ENCODE measurements at regions not wholly inside any gene's neighbourhood (a gene's known extent, or its start where the extent isn't known, plus 50 kb on each side); places are given as distances from the start of the nearest gene placed in this dataset.

DNA sequence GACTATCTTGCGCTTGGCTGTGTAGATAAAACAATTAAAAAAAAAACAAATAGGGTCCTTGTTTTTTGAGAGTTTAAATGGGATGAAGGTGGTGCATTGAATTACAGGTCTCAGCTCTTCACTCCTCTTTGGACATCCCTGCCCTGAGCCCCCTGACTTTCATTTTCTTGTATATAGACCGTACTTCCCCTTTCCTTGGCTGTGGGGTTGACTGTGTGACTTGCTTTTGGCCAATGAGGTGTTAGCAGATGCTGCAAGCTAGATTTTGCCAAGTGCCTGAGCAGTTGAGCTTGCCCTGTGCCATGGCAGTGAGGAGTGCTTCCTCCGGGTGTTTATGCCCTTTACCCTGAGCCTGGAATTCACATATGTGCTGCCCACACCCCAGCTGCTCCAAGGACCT, 386.1 kb upstream of the ZFP64 start:
- ATAC-seq (ENCODE audit: low FRiP score) (no peak), DNase-seq (no peak)
- H3K4me1 ChIP-seq (ENCODE audit: control insufficient read depth in 1 of 2, insufficient read depth in 2 of 2, low read length in 2 of 2), result no peaks in the 10 kb centered on the region
- intact Hi-C loops (cut with DNase I), result no loop called here
- H3K4me3 ChIP-seq (ENCODE audit: low read length in 2 of 2), result no peak overlapping the region
- 83 to 86% methylated on average over 3 of the region's 3 CpGs for WGBS, 2 donors
- H3K36me3 ChIP-seq (ENCODE audit: control insufficient read depth in 1 of 2, insufficient read depth in 2 of 2, low read length in 1 of 2), result no peaks in the 10 kb centered on the region
- peaks cover 4% of the 10 kb centered on the region for H3K9me3 ChIP-seq (ENCODE audit: control insufficient read depth, low read length)
- no peak overlapping the region for H3K27ac ChIP-seq (ENCODE audit: low read depth in 1 of 2, low read length in 2 of 2)
- no peaks in the 10 kb centered on the region for H3K27me3 ChIP-seq (ENCODE audit: control insufficient read depth in 1 of 2, insufficient read depth in 2 of 2, low read length in 1 of 2)

DNA sequence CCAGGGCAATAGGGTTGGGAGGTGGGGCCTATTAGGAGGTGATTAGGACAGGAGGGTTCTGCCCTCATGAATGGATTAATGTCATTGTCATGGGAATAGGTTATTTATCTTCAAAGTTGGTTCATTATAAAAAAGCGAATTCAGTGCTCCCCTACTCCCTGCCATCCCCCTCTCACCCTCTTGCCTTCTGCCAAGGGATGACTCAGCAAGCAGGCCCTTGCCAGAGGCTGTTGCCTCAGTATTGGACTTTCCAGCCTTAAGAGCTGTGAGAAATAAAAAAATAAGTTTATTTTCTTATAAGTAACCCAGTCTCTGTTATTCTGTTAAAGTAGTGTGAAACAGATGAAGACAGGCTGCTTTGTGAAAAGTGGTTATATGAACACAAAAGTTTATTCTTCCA, 381.1 kb upstream of the ZFP64 start:
- Histone ChIP-seq H3K27me3 (ENCODE audit: control insufficient read depth in 1 of 2, insufficient read depth in 2 of 2, low read length in 1 of 2) (no peaks in the 10 kb centered on the region), H3K36me3 (ENCODE audit: control insufficient read depth in 1 of 2, insufficient read depth in 2 of 2, low read length in 1 of 2) (no peaks in the 10 kb centered on the region), H3K27ac (ENCODE audit: low read depth in 1 of 2, low read length in 2 of 2) (no peak overlapping the region), H3K4me3 (ENCODE audit: low read length in 2 of 2) (no peak overlapping the region), H3K4me1 (ENCODE audit: control insufficient read depth in 1 of 2, insufficient read depth in 2 of 2, low read length in 2 of 2) (no peaks in the 10 kb centered on the region), H3K9me3 (ENCODE audit: control insufficient read depth, low read length) (peaks cover 2% of the 10 kb centered on the region)
- WGBS, 2 donors, result 67 to 71% methylated on average over 1 of the region's 1 CpG
- DNase-seq (no peak), ATAC-seq (ENCODE audit: low FRiP score) (no peak)
- intact Hi-C loops (cut with DNase I), result no loop called here

DNA sequence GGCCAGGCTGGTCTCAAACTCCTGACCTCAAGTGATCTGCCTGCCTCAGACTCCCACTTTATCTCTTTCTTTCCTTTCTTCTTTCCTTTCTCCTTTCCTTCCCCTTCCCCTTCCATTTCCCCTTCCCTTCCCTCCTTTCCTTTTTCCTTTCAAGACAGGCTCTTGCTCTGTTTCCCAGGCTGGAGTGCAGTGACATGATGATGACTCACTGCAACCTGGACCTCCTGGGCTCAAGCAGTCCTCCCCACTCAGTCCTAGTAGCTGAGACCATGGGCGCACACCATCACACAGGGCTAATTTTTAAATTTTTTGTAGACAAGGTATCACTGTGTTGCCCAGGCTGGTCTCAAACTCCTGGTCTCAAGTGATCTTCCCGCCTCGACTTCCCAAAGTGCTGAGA, 377.6 kb upstream of the ZFP64 start:
- Histone ChIP-seq H3K4me1 (ENCODE audit: control insufficient read depth in 1 of 2, insufficient read depth in 2 of 2, low read length in 2 of 2) (no peaks in the 10 kb centered on the region), H3K36me3 (ENCODE audit: control insufficient read depth in 1 of 2, insufficient read depth in 2 of 2, low read length in 1 of 2) (no peaks in the 10 kb centered on the region), H3K27ac (ENCODE audit: low read depth in 1 of 2, low read length in 2 of 2) (no peak overlapping the region), H3K4me3 (ENCODE audit: low read length in 2 of 2) (no peak overlapping the region), H3K9me3 (ENCODE audit: control insufficient read depth, low read length) (peaks cover 4% of the 10 kb centered on the region), H3K27me3 (ENCODE audit: control insufficient read depth in 1 of 2, insufficient read depth in 2 of 2, low read length in 1 of 2) (no peaks in the 10 kb centered on the region)
- WGBS, 2 donors, result 87 to 92% methylated on average over 3 of the region's 3 CpGs
- ATAC-seq (ENCODE audit: low FRiP score), result no peak
- intact Hi-C loops (cut with DNase I), result no loop called here
- no peak for DNase-seq

DNA sequence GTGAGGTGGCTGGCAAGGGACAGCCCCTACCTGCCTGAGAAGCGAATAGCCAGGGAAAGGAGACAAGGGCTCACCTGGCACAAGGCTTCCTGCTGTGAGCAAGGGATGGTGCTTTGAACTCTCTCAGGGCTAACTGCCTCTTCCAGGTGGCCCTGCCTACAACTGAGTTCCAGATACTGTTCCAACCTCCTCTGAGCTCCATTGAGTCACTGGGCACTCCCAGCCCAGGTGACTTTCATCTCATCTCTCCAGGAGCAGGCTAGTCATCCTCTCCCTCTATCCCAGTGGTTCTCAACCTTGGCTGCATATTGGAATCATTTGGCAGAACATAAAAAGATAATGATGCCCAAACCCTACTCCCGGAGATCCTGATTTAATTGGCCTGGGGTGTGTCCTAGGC, 374.0 kb upstream of the ZFP64 start:
- DNase-seq (no peak), ATAC-seq (ENCODE audit: low FRiP score) (no peak)
- peaks cover 4% of the 10 kb centered on the region for H3K9me3 ChIP-seq (ENCODE audit: control insufficient read depth, low read length)
- no peaks in the 10 kb centered on the region for H3K27me3 ChIP-seq (ENCODE audit: control insufficient read depth in 1 of 2, insufficient read depth in 2 of 2, low read length in 1 of 2)
- H3K4me1 ChIP-seq (ENCODE audit: control insufficient read depth in 1 of 2, insufficient read depth in 2 of 2, low read length in 2 of 2), result no peaks in the 10 kb centered on the region
- no peaks in the 10 kb centered on the region for H3K36me3 ChIP-seq (ENCODE audit: control insufficient read depth in 1 of 2, insufficient read depth in 2 of 2, low read length in 1 of 2)
- intact Hi-C loops (cut with DNase I), result no loop called here
- no peak overlapping the region for H3K27ac ChIP-seq (ENCODE audit: low read depth in 1 of 2, low read length in 2 of 2)
- no peak overlapping the region for H3K4me3 ChIP-seq (ENCODE audit: low read length in 2 of 2)
- WGBS, 2 donors, result 91 to 94% methylated on average over 2 of the region's 2 CpGs

DNA sequence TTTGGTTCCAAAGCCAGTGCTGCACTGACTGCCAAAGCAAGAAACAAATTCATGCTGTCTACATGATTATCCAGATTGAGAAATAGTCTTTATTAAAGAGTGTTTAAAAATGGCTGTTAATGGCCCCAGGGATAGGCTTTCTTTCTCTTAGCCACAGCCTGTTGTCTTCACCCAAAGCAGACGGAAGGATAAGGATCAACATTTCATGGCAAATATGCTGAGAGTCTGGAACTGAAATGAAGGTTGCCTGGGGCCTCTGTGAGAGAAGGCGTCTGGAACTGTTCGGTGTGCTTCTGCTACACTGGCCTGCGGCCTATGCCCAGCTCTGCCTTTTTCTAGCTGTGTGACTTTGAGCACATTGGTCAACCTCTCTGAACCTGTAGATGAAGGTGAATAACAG, 373.0 kb upstream of the ZFP64 start:
- Histone ChIP-seq H3K9me3 (ENCODE audit: control insufficient read depth, low read length) (peaks cover 7% of the 10 kb centered on the region), H3K36me3 (ENCODE audit: control insufficient read depth in 1 of 2, insufficient read depth in 2 of 2, low read length in 1 of 2) (no peaks in the 10 kb centered on the region), H3K4me3 (ENCODE audit: low read length in 2 of 2) (no peak overlapping the region), H3K27ac (ENCODE audit: low read depth in 1 of 2, low read length in 2 of 2) (no peak overlapping the region), H3K27me3 (ENCODE audit: control insufficient read depth in 1 of 2, insufficient read depth in 2 of 2, low read length in 1 of 2) (no peaks in the 10 kb centered on the region), H3K4me1 (ENCODE audit: control insufficient read depth in 1 of 2, insufficient read depth in 2 of 2, low read length in 2 of 2) (no peaks in the 10 kb centered on the region)
- ATAC-seq (ENCODE audit: low FRiP score) (no peak), DNase-seq (no peak)
- intact Hi-C loops (cut with DNase I), result no loop called here
- WGBS, 2 donors, result 81 to 89% methylated on average over 4 of the region's 4 CpGs

DNA sequence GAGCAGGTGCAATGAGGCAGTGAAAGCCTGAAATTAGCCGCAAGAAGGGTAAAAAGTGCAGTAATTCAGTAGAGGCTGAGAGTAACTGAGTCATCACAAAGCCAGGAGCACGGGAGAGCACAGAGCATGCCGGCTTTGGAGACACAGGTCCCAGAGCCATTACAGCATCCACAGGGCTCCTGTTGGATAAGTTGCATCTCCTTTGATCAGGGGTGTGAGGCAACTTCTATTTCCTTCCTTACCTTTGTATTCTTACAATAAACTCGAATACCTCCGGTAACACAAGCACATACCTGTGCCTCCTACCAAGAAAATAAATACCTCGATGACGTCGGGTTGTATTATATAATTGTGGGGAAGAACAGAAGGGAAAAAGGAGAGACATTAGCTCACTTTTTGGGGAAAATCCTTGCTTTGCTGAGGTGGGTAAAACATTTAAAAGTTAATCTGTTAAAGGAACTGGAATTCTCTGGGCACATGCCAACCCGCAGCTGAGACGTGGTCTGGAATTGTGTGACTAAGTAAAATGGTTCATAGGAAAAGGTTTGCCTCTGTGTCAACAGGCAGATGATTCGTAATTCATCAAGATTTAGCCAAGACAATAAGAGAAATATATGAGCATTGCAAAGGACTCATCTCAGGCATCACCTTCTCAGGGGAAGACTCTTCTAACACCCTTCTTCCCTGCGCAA, 360.7 kb upstream of the ZFP64 start:
- ATAC-seq (ENCODE audit: low FRiP score) (no peak), DNase-seq (no peak)

DNA sequence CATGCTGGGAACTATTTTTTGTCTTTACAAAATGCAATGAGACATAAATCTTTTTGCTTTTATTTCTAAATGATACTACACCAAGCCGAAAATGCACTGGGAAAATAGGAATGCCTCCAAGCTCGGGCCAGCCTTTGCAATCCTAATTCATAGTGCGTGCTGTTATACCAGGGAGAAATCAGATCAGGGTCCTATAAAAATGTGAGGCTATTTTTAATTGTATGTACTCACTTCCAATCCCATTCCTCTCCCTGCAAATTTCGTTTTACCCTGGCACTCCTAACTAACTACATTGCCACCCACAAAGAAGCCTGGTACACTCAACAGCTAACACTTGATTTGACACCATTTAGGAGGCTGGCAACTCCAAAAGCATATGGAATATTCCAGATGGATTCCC, 350.6 kb upstream of the ZFP64 start:
- ATAC-seq (ENCODE audit: low FRiP score) (no peak), DNase-seq (no peak)
- H3K4me3 ChIP-seq (ENCODE audit: low read length in 2 of 2), result no peak overlapping the region
- H3K9me3 ChIP-seq (ENCODE audit: control insufficient read depth, low read length), result peaks cover 4% of the 10 kb centered on the region
- no peak overlapping the region for H3K27ac ChIP-seq (ENCODE audit: low read depth in 1 of 2, low read length in 2 of 2)
- no peaks in the 10 kb centered on the region for H3K36me3 ChIP-seq (ENCODE audit: control insufficient read depth in 1 of 2, insufficient read depth in 2 of 2, low read length in 1 of 2)
- H3K27me3 ChIP-seq (ENCODE audit: control insufficient read depth in 1 of 2, insufficient read depth in 2 of 2, low read length in 1 of 2), result no peaks in the 10 kb centered on the region
- intact Hi-C loops (cut with DNase I), result no loop called here
- WGBS, 2 donors, result 62 to 66% methylated on average over 4 of the region's 4 CpGs
- H3K4me1 ChIP-seq (ENCODE audit: control insufficient read depth in 1 of 2, insufficient read depth in 2 of 2, low read length in 2 of 2), result no peaks in the 10 kb centered on the region

More for the DNA sequence above, 360.7 kb upstream of the ZFP64 start:
- no peak overlapping the region for H3K4me3 ChIP-seq (ENCODE audit: low read length in 2 of 2)
- no peaks in the 10 kb centered on the region for H3K36me3 ChIP-seq (ENCODE audit: control insufficient read depth in 1 of 2, insufficient read depth in 2 of 2, low read length in 1 of 2)
- intact Hi-C loops (cut with DNase I), result no loop called here
- H3K9me3 ChIP-seq (ENCODE audit: control insufficient read depth, low read length), result no peaks in the 10 kb centered on the region
- no peaks in the 10 kb centered on the region for H3K27me3 ChIP-seq (ENCODE audit: control insufficient read depth in 1 of 2, insufficient read depth in 2 of 2, low read length in 1 of 2)
- no peaks in the 10 kb centered on the region for H3K4me1 ChIP-seq (ENCODE audit: control insufficient read depth in 1 of 2, insufficient read depth in 2 of 2, low read length in 2 of 2)
- 58 to 66% methylated on average over 12 of the region's 12 CpGs for WGBS, 2 donors
- H3K27ac ChIP-seq (ENCODE audit: low read depth in 1 of 2, low read length in 2 of 2), result no peak overlapping the region

DNA sequence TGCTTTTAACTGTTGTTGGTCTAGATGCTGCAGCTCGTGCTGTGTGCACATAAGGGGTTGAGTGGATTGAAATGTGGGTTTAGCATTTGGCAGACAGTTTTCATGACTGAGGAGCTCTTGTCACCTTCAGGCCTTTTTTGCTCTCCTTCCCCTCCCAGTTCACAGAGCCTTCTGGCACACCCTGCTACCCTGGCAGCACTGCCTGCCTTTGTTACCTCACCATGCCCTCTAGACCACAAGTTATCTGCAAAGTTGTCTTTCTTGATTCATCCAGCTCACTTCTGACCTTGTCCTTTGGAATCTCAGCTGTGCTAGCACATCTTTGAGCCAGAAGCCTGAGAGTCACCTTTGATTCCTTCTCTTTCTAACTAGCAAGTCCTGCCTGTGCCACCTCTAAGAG, 348.9 kb upstream of the ZFP64 start:
- H3K4me1 ChIP-seq (ENCODE audit: control insufficient read depth in 1 of 2, insufficient read depth in 2 of 2, low read length in 2 of 2), result no peaks in the 10 kb centered on the region
- WGBS, 2 donors, result 56 to 70% methylated on average over 1 of the region's 1 CpG
- no peaks in the 10 kb centered on the region for H3K36me3 ChIP-seq (ENCODE audit: control insufficient read depth in 1 of 2, insufficient read depth in 2 of 2, low read length in 1 of 2)
- H3K27ac ChIP-seq (ENCODE audit: low read depth in 1 of 2, low read length in 2 of 2), result no peak overlapping the region
- no peak overlapping the region for H3K4me3 ChIP-seq (ENCODE audit: low read length in 2 of 2)
- H3K9me3 ChIP-seq (ENCODE audit: control insufficient read depth, low read length), result peaks cover 4% of the 10 kb centered on the region
- H3K27me3 ChIP-seq (ENCODE audit: control insufficient read depth in 1 of 2, insufficient read depth in 2 of 2, low read length in 1 of 2), result peaks cover 0 to 2% of the 10 kb centered on the region in 2 donors
- intact Hi-C loops (cut with DNase I), result no loop called here
- ATAC-seq (ENCODE audit: low FRiP score), result no peak
- DNase-seq, result no peak

DNA sequence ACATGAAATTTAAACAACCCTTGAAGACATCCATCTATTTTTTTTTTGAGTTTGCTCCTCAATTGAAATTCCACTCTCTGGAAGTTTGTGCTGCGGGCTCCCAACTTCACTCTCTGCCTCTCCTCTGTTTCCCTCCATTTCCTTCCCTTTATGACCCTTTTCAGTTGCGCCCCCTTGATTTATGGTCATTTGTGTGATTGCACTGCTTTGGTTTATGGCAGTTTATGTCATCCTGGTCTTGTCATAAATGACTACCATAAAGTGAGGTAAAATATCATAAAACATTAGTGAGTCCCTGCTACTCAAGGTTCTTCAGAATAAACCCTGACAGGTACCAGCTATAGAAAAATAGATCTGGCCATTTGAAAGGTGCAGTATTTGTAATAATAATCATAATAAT, 348.3 kb upstream of the ZFP64 start:
- Histone ChIP-seq H3K27ac (ENCODE audit: low read depth in 1 of 2, low read length in 2 of 2) (no peak overlapping the region), H3K9me3 (ENCODE audit: control insufficient read depth, low read length) (peaks cover 4% of the 10 kb centered on the region), H3K27me3 (ENCODE audit: control insufficient read depth in 1 of 2, insufficient read depth in 2 of 2, low read length in 1 of 2) (peaks cover 0 to 2% of the 10 kb centered on the region in 2 donors), H3K36me3 (ENCODE audit: control insufficient read depth in 1 of 2, insufficient read depth in 2 of 2, low read length in 1 of 2) (no peaks in the 10 kb centered on the region), H3K4me3 (ENCODE audit: low read length in 2 of 2) (no peak overlapping the region), H3K4me1 (ENCODE audit: control insufficient read depth in 1 of 2, insufficient read depth in 2 of 2, low read length in 2 of 2) (no peaks in the 10 kb centered on the region)
- WGBS, 2 donors, result 49 to 58% methylated on average over 2 of the region's 2 CpGs
- ATAC-seq (ENCODE audit: low FRiP score) (no peak), DNase-seq (no peak)
- intact Hi-C loops (cut with DNase I), result no loop called here
